MG63 (cell line): ENCODE measurements at regions not wholly inside any gene's neighbourhood (a gene's known extent, or its start where the extent isn't known, plus 50 kb on each side); places are given as distances from the start of the nearest gene placed in this dataset.
"Not testable (repeated sequence)": the region's sequence is repeated elsewhere in the genome, so short reads cannot be mapped to it uniquely, and the experiment has no call there.

Source experiments
- DNase-seq: peaks from one replicate; pipeline ENCODE4 v3.0.0-alpha.2; 2020
- H3K27me3 ChIP-seq: fragments of 250-450 bp; sonication (Bioruptor Pico); 2 replicates; pipeline ENCODE4 v1.5.1; 2020; ENCODE audit warnings: mild to moderate bottlenecking, moderate library complexity
- H3K36me3 ChIP-seq: fragments of 250-450 bp; sonication (Bioruptor Pico); 2 replicates; pipeline ENCODE4 v1.5.1; 2020; ENCODE audit warnings: mild to moderate bottlenecking, moderate library complexity
- H3K4me3 ChIP-seq: fragments of 250-450 bp; sonication (Bioruptor Pico); 2 replicates; pipeline ENCODE4 v1.5.1; 2020; ENCODE audit warnings: mild to moderate bottlenecking, moderate library complexity
- H3K9me3 ChIP-seq: fragments of 250-450 bp; sonication (Bioruptor Pico); 2 replicates; pipeline ENCODE4 v1.5.1; 2020; ENCODE audit warnings: mild to moderate bottlenecking, moderate library complexity

GRCh38 chr1:241447031-241447644 is 72.4 kb downstream of the FH start:
- H3K9me3 ChIP-seq: peaks cover 16% of the 10 kb centered on the region
- H3K27me3 ChIP-seq: no peaks in the 10 kb centered on the region
- no peak for DNase-seq
- no peaks in the 10 kb centered on the region for H3K36me3 ChIP-seq
- H3K4me3 ChIP-seq: no peak overlapping the region

GRCh38 chr1:241444836-241445235 is 74.7 kb downstream of the FH start:
- H3K27me3 ChIP-seq: no peaks in the 10 kb centered on the region
- H3K4me3 ChIP-seq: no peak overlapping the region
- no peaks in the 10 kb centered on the region for H3K36me3 ChIP-seq
- DNase-seq: no peak
- peaks cover 16% of the 10 kb centered on the region for H3K9me3 ChIP-seq

- H3K9me3 ChIP-seq: peaks cover 16% of the 10 kb centered on the region
- no peak overlapping the region for H3K4me3 ChIP-seq
- no peaks in the 10 kb centered on the region for H3K36me3 ChIP-seq
- DNase-seq: no peak
- H3K27me3 ChIP-seq: no peaks in the 10 kb centered on the region
Observed at GRCh38 chr1:241443561-241443960, 76.0 kb downstream of the FH start.

- H3K4me3 ChIP-seq: no peak overlapping the region
- DNase-seq: no peak
- no peaks in the 10 kb centered on the region for H3K27me3 ChIP-seq
Observed at GRCh38 chr1:241442686-241443085, 76.9 kb downstream of the FH start.

GRCh38 chr1:241440904-241441303 is 78.7 kb downstream of the FH start:
- Histone ChIP-seq H3K36me3 (no peaks in the 10 kb centered on the region), H3K27me3 (no peaks in the 10 kb centered on the region), H3K4me3 (no peak overlapping the region), H3K9me3 (peaks cover 13% of the 10 kb centered on the region)
- no peak for DNase-seq

More at GRCh38 chr1:241442686-241443085, 76.9 kb downstream of the FH start:
- peaks cover 16% of the 10 kb centered on the region for H3K9me3 ChIP-seq
- no peaks in the 10 kb centered on the region for H3K36me3 ChIP-seq

- not testable (repeated sequence) for H3K36me3 ChIP-seq, H3K27me3 ChIP-seq, DNase-seq, H3K9me3 ChIP-seq, H3K4me3 ChIP-seq
Observed at GRCh38 chr1:241438686-241439085, 80.9 kb downstream of the FH start.

- Histone ChIP-seq H3K4me3 (no peak overlapping the region), H3K36me3 (no peaks in the 10 kb centered on the region), H3K9me3 (no peaks in the 10 kb centered on the region), H3K27me3 (no peaks in the 10 kb centered on the region)
- DNase-seq: no peak
Observed at GRCh38 chr1:241432241-241432640, 75.2 kb upstream of the RGS7 start.

GRCh38 chr1:241425091-241425490 is 68.1 kb upstream of the RGS7 start:
- H3K27me3 ChIP-seq, H3K36me3 ChIP-seq, H3K4me3 ChIP-seq, DNase-seq, H3K9me3 ChIP-seq: not testable (repeated sequence)

- H3K9me3 ChIP-seq: no peaks in the 10 kb centered on the region; the same call in 1 of the 2 replicates
Observed at GRCh38 chr1:241424480-241424971, 67.5 kb upstream of the RGS7 start.

GRCh38 chr1:241423541-241424479 is 66.8 kb upstream of the RGS7 start:
- Histone ChIP-seq H3K36me3 (no peaks in the 10 kb centered on the region), H3K9me3 (peaks cover 2% of the 10 kb centered on the region; the same call in 1 of the 2 replicates), H3K27me3 (no peaks in the 10 kb centered on the region), H3K4me3 (peak overlapping the region; percentile 58)
- DNase-seq: peak; percentile 48

More at GRCh38 chr1:241424480-241424971, 67.5 kb upstream of the RGS7 start:
- H3K4me3 ChIP-seq: peak overlapping the region; percentile 58
- no peaks in the 10 kb centered on the region for H3K27me3 ChIP-seq
- no peaks in the 10 kb centered on the region for H3K36me3 ChIP-seq
- DNase-seq: no peak

GRCh38 chr1:241422470-241422869 is 65.5 kb upstream of the RGS7 start:
- H3K9me3 ChIP-seq: peaks cover 2% of the 10 kb centered on the region; the same call in 1 of the 2 replicates
- no peak for DNase-seq
- no peak overlapping the region for H3K4me3 ChIP-seq
- H3K36me3 ChIP-seq: no peaks in the 10 kb centered on the region
- H3K27me3 ChIP-seq: no peaks in the 10 kb centered on the region

GRCh38 chr1:241419986-241420385 is 63.0 kb upstream of the RGS7 start:
- Histone ChIP-seq H3K4me3 (no peak overlapping the region), H3K27me3 (no peaks in the 10 kb centered on the region), H3K9me3 (peaks cover 2% of the 10 kb centered on the region; the same call in 1 of the 2 replicates), H3K36me3 (no peaks in the 10 kb centered on the region)
- no peak for DNase-seq

- Histone ChIP-seq H3K36me3 (no peaks in the 10 kb centered on the region), H3K9me3 (peaks cover 2% of the 10 kb centered on the region; the same call in 1 of the 2 replicates), H3K4me3 (no peak overlapping the region), H3K27me3 (no peaks in the 10 kb centered on the region)
- DNase-seq: no peak
Observed at GRCh38 chr1:241417258-241417657, 60.3 kb upstream of the RGS7 start.

- no peaks in the 10 kb centered on the region for H3K9me3 ChIP-seq
- H3K36me3 ChIP-seq: no peaks in the 10 kb centered on the region
- H3K27me3 ChIP-seq: no peaks in the 10 kb centered on the region
- no peak overlapping the region for H3K4me3 ChIP-seq
- no peak for DNase-seq
Observed at GRCh38 chr1:241413974-241414373, 57.0 kb upstream of the RGS7 start.

- DNase-seq: peak; percentile 84
- Histone ChIP-seq H3K36me3 (no peaks in the 10 kb centered on the region), H3K27me3 (no peaks in the 10 kb centered on the region), H3K9me3 (no peaks in the 10 kb centered on the region), H3K4me3 (no peak overlapping the region)
Observed at GRCh38 chr1:241413386-241413785, 56.4 kb upstream of the RGS7 start.

- no peaks in the 10 kb centered on the region for H3K36me3 ChIP-seq
Observed at GRCh38 chr1:241412646-241413045, 55.6 kb upstream of the RGS7 start.

GRCh38 chr1:241411776-241412338 is 54.9 kb upstream of the RGS7 start:
- Histone ChIP-seq H3K36me3 (no peaks in the 10 kb centered on the region), H3K9me3 (no peaks in the 10 kb centered on the region), H3K4me3 (no peak overlapping the region), H3K27me3 (no peaks in the 10 kb centered on the region)
- DNase-seq: no peak

More at GRCh38 chr1:241412646-241413045, 55.6 kb upstream of the RGS7 start:
- Histone ChIP-seq H3K27me3 (no peaks in the 10 kb centered on the region), H3K4me3 (no peak overlapping the region), H3K9me3 (no peaks in the 10 kb centered on the region)
- DNase-seq: no peak
